ENCODE measurements at regions not wholly inside any gene's neighbourhood (a gene's known extent, or its start where the extent isn't known, plus 50 kb on each side); places are given as distances from the start of the nearest gene placed in this dataset.

DNA sequence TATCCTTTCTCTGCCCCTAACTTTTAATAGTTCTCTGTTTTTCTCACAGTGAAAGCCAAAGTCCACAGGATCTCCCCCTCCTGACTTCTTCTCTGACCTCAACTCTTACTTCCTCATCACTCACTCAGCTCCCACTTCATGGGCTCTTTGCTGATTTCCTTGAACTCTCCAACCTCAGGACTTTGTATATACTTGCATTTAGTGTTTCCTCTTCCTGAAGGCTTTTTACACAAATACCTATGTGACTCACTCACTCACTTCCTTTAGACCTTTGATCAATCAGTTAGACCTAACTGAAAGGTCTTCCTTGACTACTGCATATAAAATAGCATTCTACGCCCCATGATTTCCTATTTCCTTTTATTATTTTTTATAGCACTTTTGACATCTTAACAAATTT is 233.1 kb upstream of the MEX3C start:
- TF ChIP-seq, protein P1, sequence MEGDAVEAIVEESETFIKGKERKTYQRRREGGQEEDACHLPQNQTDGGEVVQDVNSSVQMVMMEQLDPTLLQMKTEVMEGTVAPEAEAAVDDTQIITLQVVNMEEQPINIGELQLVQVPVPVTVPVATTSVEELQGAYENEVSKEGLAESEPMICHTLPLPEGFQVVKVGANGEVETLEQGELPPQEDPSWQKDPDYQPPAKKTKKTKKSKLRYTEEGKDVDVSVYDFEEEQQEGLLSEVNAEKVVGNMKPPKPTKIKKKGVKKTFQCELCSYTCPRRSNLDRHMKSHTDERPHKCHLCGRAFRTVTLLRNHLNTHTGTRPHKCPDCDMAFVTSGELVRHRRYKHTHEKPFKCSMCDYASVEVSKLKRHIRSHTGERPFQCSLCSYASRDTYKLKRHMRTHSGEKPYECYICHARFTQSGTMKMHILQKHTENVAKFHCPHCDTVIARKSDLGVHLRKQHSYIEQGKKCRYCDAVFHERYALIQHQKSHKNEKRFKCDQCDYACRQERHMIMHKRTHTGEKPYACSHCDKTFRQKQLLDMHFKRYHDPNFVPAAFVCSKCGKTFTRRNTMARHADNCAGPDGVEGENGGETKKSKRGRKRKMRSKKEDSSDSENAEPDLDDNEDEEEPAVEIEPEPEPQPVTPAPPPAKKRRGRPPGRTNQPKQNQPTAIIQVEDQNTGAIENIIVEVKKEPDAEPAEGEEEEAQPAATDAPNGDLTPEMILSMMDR (IDR thresholded peaks at IDR 0.05): no peak
- TF ChIP-seq POLR2AphosphoS5 (IDR thresholded peaks at IDR 0.05): no peak
- no peak for TF ChIP-seq POLR2A (IDR thresholded peaks at IDR 0.05)

Data from stomach (tissue), 4 donors.